ENCODE measurements at regions not wholly inside any gene's neighbourhood (a gene's known extent, or its start where the extent isn't known, plus 50 kb on each side); places are given as distances from the start of the nearest gene placed in this dataset.
A peak's percentile ranks its signal among the peaks of the same experiment; 100 is the strongest.
"Not testable (repeated sequence)": the region's sequence is repeated elsewhere in the genome, so short reads cannot be mapped to it uniquely, and the experiment has no call there.

- DNase-seq (ENCODE audit: insufficient read length, low spot score); FAIRE-seq: not testable (repeated sequence)
Measured at GRCh38 chr1:245102149-245102548, 52.6 kb upstream of the KIF26B start.

- no peak for DNase-seq (ENCODE audit: insufficient read length, low spot score)
- FAIRE-seq, result no peak
- no peak for TF ChIP-seq POLR2A (IDR thresholded peaks at IDR 0.05; ENCODE audit: low read depth, low read length)
Measured at GRCh38 chr1:245099401-245099800, 55.4 kb upstream of the KIF26B start.

- DNase-seq (ENCODE audit: insufficient read length, low spot score) (no peak), FAIRE-seq (no peak)
- TF ChIP-seq POLR2A (IDR thresholded peaks at IDR 0.05; ENCODE audit: low read depth, low read length), result no peak
Measured at GRCh38 chr1:245098924-245099323, 55.9 kb upstream of the KIF26B start.

GRCh38 chr1:245096311-245097066 is 58.3 kb upstream of the KIF26B start:
- FAIRE-seq (no peak), DNase-seq (ENCODE audit: insufficient read length, low spot score) (no peak)
- TF ChIP-seq POLR2A (IDR thresholded peaks at IDR 0.05; ENCODE audit: low read depth, low read length), result no peak

GRCh38 chr1:245095903-245096302 is 58.9 kb upstream of the KIF26B start:
- DNase-seq (ENCODE audit: insufficient read length, low spot score) (no peak), FAIRE-seq (no peak)
- TF ChIP-seq POLR2A (IDR thresholded peaks at IDR 0.05; ENCODE audit: low read depth, low read length), result no peak

GRCh38 chr1:245094954-245095353 is 59.8 kb upstream of the KIF26B start:
- FAIRE-seq (no peak), DNase-seq (ENCODE audit: insufficient read length, low spot score) (no peak)

GRCh38 chr1:245094092-245094491 is 60.7 kb upstream of the KIF26B start:
- TF ChIP-seq POLR2A (IDR thresholded peaks at IDR 0.05; ENCODE audit: low read depth, low read length), result no peak
- FAIRE-seq, result no peak
- no peak for DNase-seq (ENCODE audit: insufficient read length, low spot score)

More at GRCh38 chr1:245094954-245095353, 59.8 kb upstream of the KIF26B start:
- no peak for TF ChIP-seq POLR2A (IDR thresholded peaks at IDR 0.05; ENCODE audit: low read depth, low read length)

- no peak for FAIRE-seq
- TF ChIP-seq POLR2A (IDR thresholded peaks at IDR 0.05; ENCODE audit: low read depth, low read length), result no peak
- no peak for DNase-seq (ENCODE audit: insufficient read length, low spot score)
Measured at GRCh38 chr1:245092638-245092976, 62.2 kb upstream of the KIF26B start.

GRCh38 chr1:245091818-245092637 is 62.8 kb upstream of the KIF26B start:
- peak; percentile 82 for FAIRE-seq
- TF ChIP-seq POLR2A (IDR thresholded peaks at IDR 0.05; ENCODE audit: low read depth, low read length), result 0 out of 2 replicates have a peak, but pooled peaks have one; percentile 10

GRCh38 chr1:245091171-245091621 is 63.6 kb upstream of the KIF26B start:
- TF ChIP-seq POLR2A (IDR thresholded peaks at IDR 0.05; ENCODE audit: low read depth, low read length), result no peak
- no peak for FAIRE-seq
- DNase-seq (ENCODE audit: insufficient read length, low spot score), result no peak

More at GRCh38 chr1:245091818-245092637, 62.8 kb upstream of the KIF26B start:
- DNase-seq (ENCODE audit: insufficient read length, low spot score), result peak; percentile 87

GRCh38 chr1:245090491-245091090 is 64.2 kb upstream of the KIF26B start:
- no peak for TF ChIP-seq POLR2A (IDR thresholded peaks at IDR 0.05; ENCODE audit: low read depth, low read length)
- no peak for DNase-seq (ENCODE audit: insufficient read length, low spot score)
- no peak for FAIRE-seq

- FAIRE-seq (no peak), DNase-seq (ENCODE audit: insufficient read length, low spot score) (no peak)
- TF ChIP-seq POLR2A (IDR thresholded peaks at IDR 0.05; ENCODE audit: low read depth, low read length), result no peak
Measured at GRCh38 chr1:245087723-245088122, 67.1 kb upstream of the KIF26B start.

GRCh38 chr1:245086389-245086969 is 68.3 kb upstream of the KIF26B start:
- DNase-seq (ENCODE audit: insufficient read length, low spot score) (no peak), FAIRE-seq (no peak)
- no peak for TF ChIP-seq POLR2A (IDR thresholded peaks at IDR 0.05; ENCODE audit: low read depth, low read length)

- DNase-seq (ENCODE audit: insufficient read length, low spot score) (peak; percentile 54), FAIRE-seq (peak; percentile 58)
- TF ChIP-seq POLR2A (IDR thresholded peaks at IDR 0.05; ENCODE audit: low read depth, low read length), result no peak
Measured at GRCh38 chr1:245085508-245086095, 69.2 kb upstream of the KIF26B start.
